SU-DHL-6 (cell line): ENCODE measurements at regions not wholly inside any gene's neighbourhood (a gene's known extent, or its start where the extent isn't known, plus 50 kb on each side); places are given as distances from the start of the nearest gene placed in this dataset.
"Not testable (repeated sequence)": the region's sequence is repeated elsewhere in the genome, so short reads cannot be mapped to it uniquely, and the experiment has no call there.

Source experiments
- H2AFZ ChIP-seq: fragments of 200-600 bp; sonication (generic); 2 replicates; pipeline ENCODE4 v1.6.1; 2014; ENCODE audit warnings: low read depth, mild to moderate bottlenecking, moderate library complexity, mixed read lengths, antibody characterized with exemption, low read length; ENCODE audit not compliant: severe bottlenecking
- H3F3A ChIP-seq: fragments of 200-600 bp; shearing (Covaris generic); 2 replicates; pipeline ENCODE4 v1.6.0; 2016; ENCODE audit warnings: antibody characterized with exemption, mild to moderate bottlenecking; ENCODE audit not compliant: insufficient read depth
- H3K27ac ChIP-seq: fragments of 200-600 bp; sonication (generic); 2 replicates; pipeline ENCODE4 v1.5.1; 2016; ENCODE audit warnings: low read depth, mild to moderate bottlenecking, low read length, moderate library complexity, mixed read lengths
- H3K27me3 ChIP-seq: fragments of 200-600 bp; sonication (generic), shearing (Covaris generic); 2 replicates; pipeline ENCODE4 v1.6.0; 2014; ENCODE audit warnings: mild to moderate bottlenecking, low read length
- H3K36me3 ChIP-seq: fragments of 200-600 bp; sonication (generic); 2 replicates; pipeline ENCODE4 v1.6.1; 2014; ENCODE audit warnings: mild to moderate bottlenecking, low read length, mixed read lengths
- H3K4me2 ChIP-seq: fragments of 300-600, 200-600 bp; shearing (Covaris generic), sonication (generic); 2 replicates; pipeline ENCODE4 v1.6.0; 2014; ENCODE audit warnings: low read length, low read depth, mild to moderate bottlenecking; ENCODE audit not compliant: poor library complexity, severe bottlenecking
- H3K4me3 ChIP-seq: fragments of 200-600 bp; sonication (generic); 2 replicates; pipeline ENCODE4 v1.5.1; 2014; ENCODE audit warnings: antibody characterized with exemption, low read length, mild to moderate bottlenecking, mixed read lengths; ENCODE audit not compliant: insufficient read depth, poor library complexity, severe bottlenecking
- H3K79me2 ChIP-seq: fragments of 200-600 bp; sonication (generic); 2 replicates; pipeline ENCODE4 v1.6.1; 2014; ENCODE audit warnings: mild to moderate bottlenecking, low read length, moderate library complexity; ENCODE audit not compliant: insufficient read depth
- H3K9ac ChIP-seq: fragments of 200-600 bp; sonication (generic); 2 replicates; pipeline ENCODE4 v1.7.0; 2014; ENCODE audit warnings: mild to moderate bottlenecking, low read length
- H3K9me2 ChIP-seq: fragments of 200-600 bp; sonication (generic); replicated peaks from 2 replicates; pipeline ENCODE4 v1.6.1; 2014; ENCODE audit warnings: low read length; ENCODE audit not compliant: insufficient read depth
- H3K9me3 ChIP-seq: fragments of 200-600 bp; sonication (generic); 2 replicates; pipeline ENCODE4 v1.6.1; 2014; ENCODE audit warnings: low read length, mixed read lengths; ENCODE audit not compliant: insufficient read depth
- H4K20me1 ChIP-seq: fragments of 200-600 bp; sonication (generic); 2 replicates; pipeline ENCODE4 v1.6.1; 2014; ENCODE audit warnings: low read depth, mild to moderate bottlenecking, antibody characterized with exemption, low read length, moderate library complexity, mixed read lengths
- CTCF ChIP-seq: fragments of 200-600 bp; sonication (generic); IDR thresholded peaks from one replicate; pipeline ENCODE4 v1.5.1; 2017; ENCODE audit warnings: antibody characterized with exemption, mild to moderate bottlenecking, low read length, moderate library complexity; ENCODE audit not compliant: insufficient read depth, poor library complexity, severe bottlenecking
- EZH2phosphoT487 ChIP-seq: fragments of 200-600 bp; sonication (generic), shearing (Covaris generic); conservative IDR thresholded peaks from 2 replicates; pipeline ENCODE4 v1.6.1; 2018; ENCODE audit warnings: mild to moderate bottlenecking, antibody characterized with exemption, low read length, moderate library complexity, mixed read lengths

GRCh38 chr9:75545287-75545686 lies 345.2 kb upstream of the PCSK5 start:
- Histone ChIP-seq H3K9ac (no peak overlapping the region), H3K4me2 (no peak overlapping the region), H2AFZ (no peak overlapping the region), H3F3A (no peaks in the 10 kb centered on the region), H3K9me3 (no peaks in the 10 kb centered on the region), H3K79me2 (no peaks in the 10 kb centered on the region), H3K36me3 (no peaks in the 10 kb centered on the region), H3K27ac (no peak overlapping the region), H3K9me2 (no peaks in the 10 kb centered on the region), H4K20me1 (no peaks in the 10 kb centered on the region), H3K4me3 (no peak overlapping the region), H3K27me3 (no peaks in the 10 kb centered on the region)
- TF ChIP-seq EZH2phosphoT487 (no peak), CTCF (no peak)

- TF ChIP-seq EZH2phosphoT487 (no peak), CTCF (no peak)
- Histone ChIP-seq H3K9ac (no peak overlapping the region), H3K4me3 (no peak overlapping the region), H3F3A (no peaks in the 10 kb centered on the region), H3K27ac (no peak overlapping the region), H3K9me3 (no peaks in the 10 kb centered on the region), H3K4me2 (no peak overlapping the region), H2AFZ (no peak overlapping the region), H3K79me2 (no peaks in the 10 kb centered on the region), H3K9me2 (no peaks in the 10 kb centered on the region), H3K36me3 (no peaks in the 10 kb centered on the region), H3K27me3 (no peaks in the 10 kb centered on the region), H4K20me1 (no peaks in the 10 kb centered on the region)
Measured at GRCh38 chr9:75548871-75549270, 341.6 kb upstream of the PCSK5 start.

- Histone ChIP-seq H3K9ac (no peak overlapping the region), H3K27ac (no peak overlapping the region), H3K9me2 (no peaks in the 10 kb centered on the region), H2AFZ (no peak overlapping the region), H4K20me1 (no peaks in the 10 kb centered on the region), H3F3A (no peaks in the 10 kb centered on the region), H3K4me2 (no peak overlapping the region), H3K27me3 (no peaks in the 10 kb centered on the region), H3K79me2 (no peaks in the 10 kb centered on the region), H3K9me3 (no peaks in the 10 kb centered on the region), H3K4me3 (no peak overlapping the region), H3K36me3 (no peaks in the 10 kb centered on the region)
- TF ChIP-seq CTCF (no peak), EZH2phosphoT487 (no peak)
Measured at GRCh38 chr9:75551861-75552260, 338.6 kb upstream of the PCSK5 start.

GRCh38 chr9:75552941-75553340 lies 337.5 kb upstream of the PCSK5 start:
- Histone ChIP-seq H3K9me2 (no peaks in the 10 kb centered on the region), H3K27ac (no peak overlapping the region), H4K20me1 (no peaks in the 10 kb centered on the region), H3K9me3 (no peaks in the 10 kb centered on the region), H3K9ac (no peak overlapping the region), H2AFZ (no peak overlapping the region), H3K4me2 (no peak overlapping the region), H3F3A (no peaks in the 10 kb centered on the region), H3K79me2 (no peaks in the 10 kb centered on the region), H3K36me3 (no peaks in the 10 kb centered on the region), H3K4me3 (no peak overlapping the region), H3K27me3 (no peaks in the 10 kb centered on the region)
- TF ChIP-seq CTCF = no peak
- TF ChIP-seq EZH2phosphoT487 = no peak

GRCh38 chr9:75566813-75567212 lies 323.7 kb upstream of the PCSK5 start:
- H2AFZ ChIP-seq, H3K4me2 ChIP-seq, H3K9ac ChIP-seq, H3K9me2 ChIP-seq, H3K4me3 ChIP-seq, H3K9me3 ChIP-seq, H3K27me3 ChIP-seq, H3K79me2 ChIP-seq, H3K36me3 ChIP-seq, H4K20me1 ChIP-seq, H3K27ac ChIP-seq, H3F3A ChIP-seq: not testable (repeated sequence)
